ENCODE measurements at regions not wholly inside any gene's neighbourhood (a gene's known extent, or its start where the extent isn't known, plus 50 kb on each side); places are given as distances from the start of the nearest gene placed in this dataset.

GRCh38 chrX:151815398-151815797, 80.9 kb downstream of the CNGA2 start:
- WGBS, result 58% methylated on average over 2 of the region's 2 CpGs
- Histone ChIP-seq H3K4me1 (no peaks in the 10 kb centered on the region), H3K4me3 (no peak overlapping the region), H3K36me3 (no peaks in the 10 kb centered on the region), H3K9me3 (no peaks in the 10 kb centered on the region), H3K27ac (no peak overlapping the region), H3K27me3 (no peaks in the 10 kb centered on the region)
- TF ChIP-seq POLR2A (IDR thresholded peaks at IDR 0.05), result no peak
- no peak for TF ChIP-seq EP300 (IDR thresholded peaks at IDR 0.05)
- TF ChIP-seq POLR2AphosphoS5 (IDR thresholded peaks at IDR 0.05), result no peak
- TF ChIP-seq CTCF (IDR thresholded peaks at IDR 0.05), result no peak
- no peak for DNase-seq (ENCODE audit: low spot score in 2 of 2)

- no peaks in the 10 kb centered on the region for H3K4me1 ChIP-seq
- no peak overlapping the region for H3K4me3 ChIP-seq
- TF ChIP-seq POLR2A (IDR thresholded peaks at IDR 0.05) (no peak), CTCF (IDR thresholded peaks at IDR 0.05) (no peak), POLR2AphosphoS5 (IDR thresholded peaks at IDR 0.05) (no peak), EP300 (IDR thresholded peaks at IDR 0.05) (no peak)
- H3K9me3 ChIP-seq, result no peaks in the 10 kb centered on the region
- 21% methylated on average over 2 of the region's 2 CpGs for WGBS
- no peaks in the 10 kb centered on the region for H3K27me3 ChIP-seq
- H3K36me3 ChIP-seq, result no peaks in the 10 kb centered on the region
- DNase-seq (ENCODE audit: low spot score in 2 of 2), result no peak
- H3K27ac ChIP-seq, result no peak overlapping the region
Observed at GRCh38 chrX:151816934-151817333, 82.4 kb downstream of the CNGA2 start.

- no peak overlapping the region for H3K27ac ChIP-seq
- H3K4me3 ChIP-seq, result no peak overlapping the region
- no peaks in the 10 kb centered on the region for H3K4me1 ChIP-seq
- no peaks in the 10 kb centered on the region for H3K27me3 ChIP-seq
- no peaks in the 10 kb centered on the region for H3K36me3 ChIP-seq
- no peak for DNase-seq (ENCODE audit: low spot score in 2 of 2)
- no peaks in the 10 kb centered on the region for H3K9me3 ChIP-seq
- TF ChIP-seq POLR2A (IDR thresholded peaks at IDR 0.05) (no peak), EP300 (IDR thresholded peaks at IDR 0.05) (no peak), POLR2AphosphoS5 (IDR thresholded peaks at IDR 0.05) (no peak), CTCF (IDR thresholded peaks at IDR 0.05) (no peak)
- 41% methylated on average over 2 of the region's 2 CpGs for WGBS
Observed at GRCh38 chrX:151818828-151819227, 84.3 kb downstream of the CNGA2 start.

- H3K4me3 ChIP-seq, result no peak overlapping the region
Observed at GRCh38 chrX:151821226-151821625, 86.7 kb downstream of the CNGA2 start.

GRCh38 chrX:151825007-151825406, 87.7 kb upstream of the MAGEA4 start:
- Histone ChIP-seq H3K4me3 (no peak overlapping the region), H3K27me3 (no peaks in the 10 kb centered on the region), H3K9me3 (no peaks in the 10 kb centered on the region), H3K36me3 (no peaks in the 10 kb centered on the region), H3K27ac (no peak overlapping the region), H3K4me1 (peaks cover 10% of the 10 kb centered on the region)
- TF ChIP-seq POLR2A (IDR thresholded peaks at IDR 0.05) (no peak), CTCF (IDR thresholded peaks at IDR 0.05) (no peak), EP300 (IDR thresholded peaks at IDR 0.05) (no peak), POLR2AphosphoS5 (IDR thresholded peaks at IDR 0.05) (no peak)
- DNase-seq (ENCODE audit: low spot score in 2 of 2), result no peak
- 76% methylated on average over 3 of the region's 3 CpGs for WGBS

More at GRCh38 chrX:151821226-151821625, 86.7 kb downstream of the CNGA2 start:
- Histone ChIP-seq H3K4me1 (peaks cover 9% of the 10 kb centered on the region), H3K9me3 (no peaks in the 10 kb centered on the region), H3K27me3 (no peaks in the 10 kb centered on the region), H3K36me3 (no peaks in the 10 kb centered on the region), H3K27ac (no peak overlapping the region)
- DNase-seq (ENCODE audit: low spot score in 2 of 2), result no peak
- 58% methylated on average over 10 of the region's 10 CpGs for WGBS
- no peak for TF ChIP-seq POLR2AphosphoS5 (IDR thresholded peaks at IDR 0.05)
- no peak for TF ChIP-seq CTCF (IDR thresholded peaks at IDR 0.05)
- TF ChIP-seq POLR2A (IDR thresholded peaks at IDR 0.05), result no peak
- TF ChIP-seq EP300 (IDR thresholded peaks at IDR 0.05), result no peak
